ENCODE measurements at regions not wholly inside any gene's neighbourhood (a gene's known extent, or its start where the extent isn't known, plus 50 kb on each side); places are given as distances from the start of the nearest gene placed in this dataset.

DNA sequence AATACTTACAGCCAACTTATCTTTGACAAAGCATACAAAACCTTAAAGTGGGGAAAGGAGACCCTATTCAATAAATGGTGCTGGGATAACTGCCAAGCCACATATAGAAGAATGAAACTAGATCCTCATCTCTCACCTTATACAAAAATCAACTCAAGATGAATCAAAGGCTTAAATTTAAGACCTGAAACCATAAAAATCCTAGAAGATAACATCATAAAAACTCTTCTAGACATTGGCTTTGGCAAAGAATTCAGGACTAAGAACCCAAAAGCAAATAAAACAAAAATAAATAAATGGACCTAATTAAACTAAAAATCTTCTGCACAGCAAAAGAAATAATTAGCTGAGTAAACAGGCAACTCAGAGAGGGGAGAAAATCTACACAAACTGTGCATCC, 335.6 kb upstream of the PBX1 start:
- dilution Hi-C loops (cut with HindIII; ENCODE audit: low sequenced_read_pairs, unreplicated experiment): no loop called here
- Histone ChIP-seq H2BK20ac (ENCODE audit: low read depth, low read length) (no peak overlapping the region), H2BK5ac (ENCODE audit: low read depth, low read length, poor library complexity, severe bottlenecking) (no peak overlapping the region), H4K5ac (ENCODE audit: low read depth, low read length) (no peak overlapping the region), H4K20me1 (ENCODE audit: insufficient read depth, low read length) (no peaks in the 10 kb centered on the region), H3K18ac (ENCODE audit: low read depth, low read length) (no peak overlapping the region), H4K91ac (ENCODE audit: insufficient read depth, low read depth, low read length) (no peak overlapping the region), H2AFZ (replicated peaks; ENCODE audit: low read length, poor library complexity) (no peak overlapping the region), H3K9me3 (ENCODE audit: control insufficient read depth, insufficient read depth, low read length) (no peaks in the 10 kb centered on the region), H3K9ac (ENCODE audit: low read depth, low read length) (no peak overlapping the region), H3K14ac (replicated peaks; ENCODE audit: low read depth, low read length) (no peak overlapping the region), H4K8ac (ENCODE audit: low read depth in 2 of 2, low read length in 2 of 2) (no peak overlapping the region), H3K27me3 (ENCODE audit: control insufficient read depth, insufficient read depth, low read length) (no peaks in the 10 kb centered on the region), H3K36me3 (ENCODE audit: control insufficient read depth, insufficient read depth, low read length) (no peaks in the 10 kb centered on the region), H3K4ac (ENCODE audit: low read depth, low read length) (no peak overlapping the region), H2BK15ac (ENCODE audit: low read depth, low read length) (no peak overlapping the region), H3K27ac (ENCODE audit: insufficient read depth, low read length) (no peak overlapping the region), H3K79me1 (ENCODE audit: low read depth in 1 of 2, low read length in 2 of 2) (no peaks in the 10 kb centered on the region), H3K9me1 (ENCODE audit: insufficient read depth, low read length) (no peaks in the 10 kb centered on the region), H2BK120ac (ENCODE audit: low read depth, low read length) (no peak overlapping the region), H3K4me3 (ENCODE audit: insufficient read depth, low read depth, low read length) (no peak overlapping the region), H3K4me1 (ENCODE audit: control insufficient read depth, insufficient read depth, low read length) (no peaks in the 10 kb centered on the region), H2AK5ac (ENCODE audit: low read depth, low read length) (no peak overlapping the region), H3K23ac (ENCODE audit: low read depth, low read length) (no peak overlapping the region), H3K56ac (ENCODE audit: extremely low read depth, insufficient read depth, low read length) (no peak overlapping the region), H3K4me2 (ENCODE audit: low read depth, low read length) (no peak overlapping the region), H2AK9ac (replicated peaks; ENCODE audit: low read depth, low read length, poor library complexity) (no peak overlapping the region)
- TF ChIP-seq NFE2L2 (IDR thresholded peaks at IDR 0.05; ENCODE audit: low read depth, low read length) (no peak), MAFK (IDR thresholded peaks at IDR 0.05; ENCODE audit: low read depth, low read length) (no peak), CHD1 (IDR thresholded peaks at IDR 0.05; ENCODE audit: low read depth, low read length) (no peak), BHLHE40 (IDR thresholded peaks at IDR 0.05; ENCODE audit: low read depth, low read length) (no peak), MXI1 (IDR thresholded peaks at IDR 0.05; ENCODE audit: borderline replicate concordance, low read depth, low read length) (no peak), RCOR1 (IDR thresholded peaks at IDR 0.05; ENCODE audit: insufficient replicate concordance, low read length) (no peak), FOS (IDR thresholded peaks at IDR 0.05; ENCODE audit: low read depth, low read length) (no peak), RAD21 (IDR thresholded peaks at IDR 0.05; ENCODE audit: low read length) (no peak), SMC3 (IDR thresholded peaks at IDR 0.05; ENCODE audit: low read depth, low read length) (no peak), RFX5 (IDR thresholded peaks at IDR 0.05; ENCODE audit: low read depth, low read length) (no peak), POLR2A (IDR thresholded peaks at IDR 0.05; ENCODE audit: low read depth, low read length) (no peak)
- TF ChIP-seq, protein P1, sequence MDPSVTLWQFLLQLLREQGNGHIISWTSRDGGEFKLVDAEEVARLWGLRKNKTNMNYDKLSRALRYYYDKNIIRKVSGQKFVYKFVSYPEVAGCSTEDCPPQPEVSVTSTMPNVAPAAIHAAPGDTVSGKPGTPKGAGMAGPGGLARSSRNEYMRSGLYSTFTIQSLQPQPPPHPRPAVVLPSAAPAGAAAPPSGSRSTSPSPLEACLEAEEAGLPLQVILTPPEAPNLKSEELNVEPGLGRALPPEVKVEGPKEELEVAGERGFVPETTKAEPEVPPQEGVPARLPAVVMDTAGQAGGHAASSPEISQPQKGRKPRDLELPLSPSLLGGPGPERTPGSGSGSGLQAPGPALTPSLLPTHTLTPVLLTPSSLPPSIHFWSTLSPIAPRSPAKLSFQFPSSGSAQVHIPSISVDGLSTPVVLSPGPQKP (IDR thresholded peaks at IDR 0.05; ENCODE audit: borderline replicate concordance, low read depth, low read length): no peak
- TF ChIP-seq, protein P2, sequence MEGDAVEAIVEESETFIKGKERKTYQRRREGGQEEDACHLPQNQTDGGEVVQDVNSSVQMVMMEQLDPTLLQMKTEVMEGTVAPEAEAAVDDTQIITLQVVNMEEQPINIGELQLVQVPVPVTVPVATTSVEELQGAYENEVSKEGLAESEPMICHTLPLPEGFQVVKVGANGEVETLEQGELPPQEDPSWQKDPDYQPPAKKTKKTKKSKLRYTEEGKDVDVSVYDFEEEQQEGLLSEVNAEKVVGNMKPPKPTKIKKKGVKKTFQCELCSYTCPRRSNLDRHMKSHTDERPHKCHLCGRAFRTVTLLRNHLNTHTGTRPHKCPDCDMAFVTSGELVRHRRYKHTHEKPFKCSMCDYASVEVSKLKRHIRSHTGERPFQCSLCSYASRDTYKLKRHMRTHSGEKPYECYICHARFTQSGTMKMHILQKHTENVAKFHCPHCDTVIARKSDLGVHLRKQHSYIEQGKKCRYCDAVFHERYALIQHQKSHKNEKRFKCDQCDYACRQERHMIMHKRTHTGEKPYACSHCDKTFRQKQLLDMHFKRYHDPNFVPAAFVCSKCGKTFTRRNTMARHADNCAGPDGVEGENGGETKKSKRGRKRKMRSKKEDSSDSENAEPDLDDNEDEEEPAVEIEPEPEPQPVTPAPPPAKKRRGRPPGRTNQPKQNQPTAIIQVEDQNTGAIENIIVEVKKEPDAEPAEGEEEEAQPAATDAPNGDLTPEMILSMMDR (conservative IDR thresholded peaks at IDR 0.05; ENCODE audit: low read depth, low read length): no peak
- in situ Hi-C loops (cut with MboI; ENCODE audit: low sequenced_read_pairs): no loop called here
- intact Hi-C loops (cut with micrococcal nuclease): no loop called here
- ChIA-PET POLR2A (ENCODE audit: unreplicated experiment) (no interaction called here), CTCF (no interaction called here)
- DNase-seq (no peak), ATAC-seq (ENCODE audit: low read depth) (no peak)
- no TSS peak for BruUV-seq (replicated peaks)

Data from IMR-90 (cell line).